GM12878 (cell line): ENCODE measurements at regions not wholly inside any gene's neighbourhood (a gene's known extent, or its start where the extent isn't known, plus 50 kb on each side); places are given as distances from the start of the nearest gene placed in this dataset.

ENCODE experiments used
- ATAC-seq: fragments of 200-7000 bp; cut with Tn5 transposase; 3 replicates; pipeline ENCODE4 v1.9.1; 2020; ENCODE audit warnings: mild to moderate bottlenecking, moderate library complexity
- BruUV-seq: library from RNA; stranded (reverse); fragments of 400-500 nt; replicated peaks from 2 replicates; lab custom pipeline; 2021; lab: Mats Ljungman, UMichigan
- CTCF ChIA-PET: fragments of 300-600 bp; sonication (Branson Sonifier 250); formaldehyde crosslinking; extraction: SDS; loops from one replicate; lab custom pipeline; 2021; ENCODE audit warnings: inconsistent platforms; lab: Yijun Ruan, JAX
- POLR2A ChIA-PET: fragments of 350-600 bp; formaldehyde crosslinking; extraction: SDS; loops from one replicate; lab custom pipeline; 2021; ENCODE audit warnings: inconsistent platforms; lab: Charles Lee
- RAD21 ChIA-PET: fragments of 300-600 bp; sonication (Branson Sonifier 250); formaldehyde crosslinking; loops from one replicate; lab custom pipeline; 2023; ENCODE audit warnings: antibody characterized with exemption; ENCODE audit not compliant: unreplicated experiment; lab: Charles Lee
- SMC1A ChIA-PET: fragments of 300-600 bp; sonication (Branson Sonifier 250); formaldehyde crosslinking; loops from one replicate; lab custom pipeline; 2023; ENCODE audit not compliant: unreplicated experiment, uncharacterized antibody; lab: Charles Lee
- DNase-seq: peaks from one replicate; pipeline ENCODE4 v3.0.0-alpha.2; 2011; ENCODE audit warnings: low read depth, low spot score
- FAIRE-seq: peaks from 3 replicates; lab custom pipeline; 2011; peaks lifted over from hg19 to GRCh38; lab: Jason Lieb, UNC
- H2AFZ ChIP-seq: 2 replicates; pipeline ENCODE4 v1.6.0; 2011; ENCODE audit warnings: low read depth, low read length, control low read depth; ENCODE audit not compliant: control insufficient read depth
- H3K27ac ChIP-seq: 2 replicates; pipeline ENCODE4 v1.5.1; 2011; ENCODE audit warnings: control low read depth; ENCODE audit not compliant: control insufficient read depth, insufficient read depth
- H3K27me3 ChIP-seq, 2 experiments: replicated peaks in 1 of 2; 2 replicates each; pipeline versions ENCODE4 v1.6.0 to v1.6.1; 2011; ENCODE audit warnings: low read length in 1 of 2; ENCODE audit not compliant: control insufficient read depth in 2 of 2, insufficient read depth in 2 of 2
- H3K36me3 ChIP-seq, 2 experiments: 2 replicates each; pipeline ENCODE4 v1.5.1; 2011; ENCODE audit warnings: low read length in 1 of 2; ENCODE audit not compliant: control insufficient read depth in 2 of 2, insufficient read depth in 2 of 2
- H3K4me1 ChIP-seq: 2 replicates; pipeline ENCODE4 v1.6.1; 2011; ENCODE audit warnings: mild to moderate bottlenecking, low read length, moderate library complexity, mixed read lengths; ENCODE audit not compliant: control insufficient read depth, insufficient read depth
- H3K4me2 ChIP-seq: 2 replicates; pipeline ENCODE4 v1.6.0; 2011; ENCODE audit warnings: control low read depth; ENCODE audit not compliant: control insufficient read depth, insufficient read depth
- H3K4me3 ChIP-seq: fragments of 200-600 bp; sonication (generic); 2 replicates; pipeline ENCODE4 v1.5.1; 2016
- H3K79me2 ChIP-seq: 2 replicates; pipeline ENCODE4 v1.6.0; 2011; ENCODE audit warnings: low read length; ENCODE audit not compliant: control insufficient read depth, insufficient read depth
- H3K9ac ChIP-seq: 2 replicates; pipeline ENCODE4 v1.8.0; 2011; ENCODE audit warnings: low read length, control low read depth, mixed read lengths; ENCODE audit not compliant: control insufficient read depth, insufficient read depth
- H3K9me3 ChIP-seq: replicated peaks from 3 replicates; pipeline ENCODE4 v1.5.1; 2011; ENCODE audit warnings: mild to moderate bottlenecking, low read length; ENCODE audit not compliant: control insufficient read depth, insufficient read depth
- H4K20me1 ChIP-seq: 2 replicates; pipeline ENCODE4 v1.6.0; 2011; ENCODE audit not compliant: control insufficient read depth, insufficient read depth
- ATF2 ChIP-seq: IDR thresholded peaks from 2 replicates; pipeline ENCODE4 v1.6.1; 2012; ENCODE audit warnings: low read length, inconsistent platforms
- ATF3 ChIP-seq: IDR thresholded peaks from 2 replicates; pipeline ENCODE4 v1.6.1; 2011; ENCODE audit warnings: low read depth, mild to moderate bottlenecking, low read length, moderate library complexity, borderline replicate concordance; ENCODE audit errors: extremely low read depth
- BRCA1 ChIP-seq: IDR thresholded peaks from 2 replicates; pipeline ENCODE4 v1.6.1; 2011; ENCODE audit warnings: low read depth, low read length, improper control_type of control experiment
- CBX5 ChIP-seq: sonication (generic); IDR thresholded peaks from 2 replicates; pipeline ENCODE4 v1.6.1; 2016; ENCODE audit warnings: low read depth, moderate library complexity, mild to moderate bottlenecking, inconsistent platforms
- CEBPZ ChIP-seq: fragments of 150-350 bp; IDR thresholded peaks from 2 replicates; pipeline ENCODE4 v1.6.1; 2016; ENCODE audit warnings: low read depth, low read length
- IRF5 ChIP-seq: fragments of 450-650 bp; IDR thresholded peaks from 2 replicates; pipeline ENCODE4 v1.6.1; 2017; ENCODE audit warnings: borderline replicate concordance
- KLF5 ChIP-seq: fragments of 450-650 bp; IDR thresholded peaks from 2 replicates; pipeline ENCODE4 v1.6.1; 2014; ENCODE audit warnings: mild to moderate bottlenecking; ENCODE audit not compliant: partially characterized antibody
- MTA2 ChIP-seq: fragments of 450-650 bp; IDR thresholded peaks from 2 replicates; pipeline ENCODE4 v1.6.1; 2016; ENCODE audit warnings: low read depth, mild to moderate bottlenecking, moderate library complexity
- SIX5 ChIP-seq: IDR thresholded peaks from 2 replicates; pipeline ENCODE4 v1.6.1; 2011; ENCODE audit warnings: mild to moderate bottlenecking, low read depth, low read length, moderate library complexity; ENCODE audit not compliant: severe bottlenecking
- WGBS: methylation state at CpG from one replicate; pipeline ENCODE4 v1.1.6; 2016; ENCODE audit warnings: low lambda C conversion rate; ENCODE audit not compliant: insufficient replicate concordance, insufficient coverage; ENCODE audit errors: missing lambda C conversion rate; 5-methylcytosine and 5-hydroxymethylcytosine counted together
- in situ Hi-C: fragments of 300-500 bp; cut with MboI; formaldehyde crosslinking; loops from 9 replicates; pipeline ENCODE4 v1.14.3; 2018; ENCODE audit warnings: mixed read lengths
- intact Hi-C: fragments of 100-400 bp; cut with micrococcal nuclease; formaldehyde crosslinking; loops from one replicate; pipeline ENCODE4 v1.14.2; 2022; ENCODE audit not compliant: unreplicated experiment

- DNase-seq (no peak), ATAC-seq (no peak)
- Histone ChIP-seq H4K20me1 (no peaks in the 10 kb centered on the region), H3K36me3 (no peaks in the 10 kb centered on the region), H3K4me1 (no peaks in the 10 kb centered on the region), H3K9ac (no peak overlapping the region), H3K9me3 (no peaks in the 10 kb centered on the region), H3K4me2 (no peak overlapping the region)
- no TSS peak for BruUV-seq
- CTCF ChIA-PET: no interaction called here
- POLR2A ChIA-PET: no interaction called here
- in situ Hi-C loops: no loop called here
- RAD21 ChIA-PET: no interaction called here
- SMC1A ChIA-PET: no interaction called here
- TF ChIP-seq MTA2 (no peak), ATF2 (no peak)
- TF ChIP-seq, all 136 proteins: peak for 0
- no peaks in the 10 kb centered on the region for H3K79me2 ChIP-seq
- H2AFZ ChIP-seq: no peak overlapping the region
- H3K27ac ChIP-seq: no peak overlapping the region
- H3K4me3 ChIP-seq: no peak overlapping the region
- FAIRE-seq: no peak
- H3K27me3 ChIP-seq: no peaks in the 10 kb centered on the region
- 39% methylated on average over 6 of the region's 6 CpGs for WGBS
- intact Hi-C loops: no loop called here
Observed at GRCh38 chr14:48725051-48725734, 861.0 kb downstream of the RPS29 start.

- Histone ChIP-seq H3K4me1 (no peaks in the 10 kb centered on the region), H2AFZ (no peak overlapping the region), H3K79me2 (no peaks in the 10 kb centered on the region), H3K4me3 (no peak overlapping the region), H3K9ac (no peak overlapping the region), H3K9me3 (no peaks in the 10 kb centered on the region), H4K20me1 (no peaks in the 10 kb centered on the region), H3K27ac (no peak overlapping the region), H3K4me2 (no peak overlapping the region), H3K36me3 (no peaks in the 10 kb centered on the region), H3K27me3 (no peaks in the 10 kb centered on the region)
- ATAC-seq (no peak), FAIRE-seq (no peak), DNase-seq (no peak)
- POLR2A ChIA-PET: no interaction called here
- BruUV-seq: no TSS peak
- CTCF ChIA-PET: no interaction called here
- in situ Hi-C loops (no loop called here), intact Hi-C loops (no loop called here)
- SMC1A ChIA-PET: no interaction called here
- WGBS: 0% methylated on average over 1 of the region's 1 CpG
- RAD21 ChIA-PET: no interaction called here
- TF ChIP-seq BRCA1: no peak
- TF ChIP-seq CBX5: no peak
- TF ChIP-seq SIX5: no peak
- TF ChIP-seq IRF5: no peak
- no peak for TF ChIP-seq KLF5
- TF ChIP-seq ATF3: no peak
- no peak for TF ChIP-seq CEBPZ
Observed at GRCh38 chr14:48723841-48724495, 862.2 kb downstream of the RPS29 start.
